ENCODE measurements at regions not wholly inside any gene's neighbourhood (a gene's known extent, or its start where the extent isn't known, plus 50 kb on each side); places are given as distances from the start of the nearest gene placed in this dataset.

DNA sequence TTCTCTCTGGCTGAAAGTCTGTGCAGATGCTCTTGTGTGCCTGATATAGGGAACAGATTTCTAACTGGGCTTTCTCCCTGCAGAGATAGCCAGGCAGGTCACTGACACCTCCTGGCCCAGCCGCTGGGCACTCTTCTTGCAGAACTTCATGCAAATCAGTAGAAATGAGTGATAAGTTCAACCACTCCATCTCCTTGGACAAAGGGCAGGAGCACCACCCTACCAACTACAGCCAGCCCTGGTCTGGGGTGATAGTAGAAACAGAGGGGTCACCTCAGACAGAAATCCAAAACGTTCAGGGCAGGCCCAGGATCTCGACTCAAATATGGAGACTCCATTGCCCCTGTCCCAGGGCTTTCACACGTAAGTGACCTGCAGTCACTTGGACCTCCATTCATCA, 917.8 kb upstream of the ZNF722 start:
- DNase-seq (ENCODE audit: extremely low spot score) = no peak
- CTCF ChIA-PET = no interaction called here
- POLR2A ChIA-PET = no interaction called here
- TF ChIP-seq, protein P1, sequence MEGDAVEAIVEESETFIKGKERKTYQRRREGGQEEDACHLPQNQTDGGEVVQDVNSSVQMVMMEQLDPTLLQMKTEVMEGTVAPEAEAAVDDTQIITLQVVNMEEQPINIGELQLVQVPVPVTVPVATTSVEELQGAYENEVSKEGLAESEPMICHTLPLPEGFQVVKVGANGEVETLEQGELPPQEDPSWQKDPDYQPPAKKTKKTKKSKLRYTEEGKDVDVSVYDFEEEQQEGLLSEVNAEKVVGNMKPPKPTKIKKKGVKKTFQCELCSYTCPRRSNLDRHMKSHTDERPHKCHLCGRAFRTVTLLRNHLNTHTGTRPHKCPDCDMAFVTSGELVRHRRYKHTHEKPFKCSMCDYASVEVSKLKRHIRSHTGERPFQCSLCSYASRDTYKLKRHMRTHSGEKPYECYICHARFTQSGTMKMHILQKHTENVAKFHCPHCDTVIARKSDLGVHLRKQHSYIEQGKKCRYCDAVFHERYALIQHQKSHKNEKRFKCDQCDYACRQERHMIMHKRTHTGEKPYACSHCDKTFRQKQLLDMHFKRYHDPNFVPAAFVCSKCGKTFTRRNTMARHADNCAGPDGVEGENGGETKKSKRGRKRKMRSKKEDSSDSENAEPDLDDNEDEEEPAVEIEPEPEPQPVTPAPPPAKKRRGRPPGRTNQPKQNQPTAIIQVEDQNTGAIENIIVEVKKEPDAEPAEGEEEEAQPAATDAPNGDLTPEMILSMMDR (IDR thresholded peaks at IDR 0.05; ENCODE audit: control extremely low read depth, extremely low read depth, low read depth, missing control alignments) = no peak

DNA sequence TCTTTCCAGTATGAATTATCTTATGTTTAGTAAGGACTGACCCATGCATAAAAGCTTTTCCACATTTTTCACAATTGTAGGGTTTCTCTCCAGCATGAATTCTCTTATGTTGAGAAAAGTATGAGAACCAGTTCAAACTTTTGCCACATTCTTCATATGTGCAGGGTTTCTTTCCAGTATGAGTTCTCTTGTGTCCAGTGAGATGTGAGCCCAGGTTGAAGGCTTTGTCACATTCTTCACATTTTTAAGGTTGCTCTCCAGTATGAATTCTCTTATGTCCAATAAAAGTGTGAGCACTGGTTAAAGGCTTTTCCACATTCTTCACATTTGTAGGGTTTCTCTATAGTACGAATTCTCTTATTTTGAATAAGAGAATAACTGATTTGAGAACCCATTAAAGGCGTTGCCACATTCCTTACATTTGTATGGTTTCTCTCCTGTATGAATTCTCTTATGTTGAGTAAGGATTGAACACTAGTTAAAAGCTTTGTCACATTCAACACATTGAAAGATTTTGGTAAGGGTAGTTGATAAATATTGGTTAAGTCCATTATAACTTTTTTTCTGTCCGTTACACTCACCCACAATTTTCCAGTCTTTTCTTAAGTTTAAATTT, 911.0 kb upstream of the ZNF722 start:
- TF ChIP-seq, protein P1 (IDR thresholded peaks at IDR 0.05; ENCODE audit: control extremely low read depth, extremely low read depth, low read depth, missing control alignments) = no peak
- ChIA-PET CTCF (no interaction called here), POLR2A (no interaction called here)
- no peak for DNase-seq (ENCODE audit: extremely low spot score)

DNA sequence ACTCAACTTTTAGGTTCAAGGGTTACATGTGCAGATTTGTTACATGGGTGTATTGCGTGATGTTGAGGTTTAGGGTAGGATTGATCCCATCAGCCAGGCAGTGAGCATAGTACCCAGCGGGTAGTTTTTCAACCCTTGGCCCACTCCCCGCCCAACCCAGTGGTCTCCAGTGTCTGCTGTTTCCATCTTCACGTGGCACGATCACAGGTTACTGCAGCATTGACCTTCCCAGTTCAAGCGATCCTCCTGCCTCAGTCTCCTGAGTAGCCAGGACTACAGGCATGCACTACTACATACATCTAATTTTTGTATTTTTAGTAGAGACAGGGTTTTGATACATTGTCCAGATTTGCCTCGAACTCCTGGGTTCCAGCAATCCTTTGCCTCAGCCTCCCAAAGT, 905.7 kb upstream of the ZNF722 start:
- CTCF ChIA-PET = no interaction called here
- POLR2A ChIA-PET = no interaction called here
- no peak for DNase-seq (ENCODE audit: extremely low spot score)
- TF ChIP-seq, protein P1 (IDR thresholded peaks at IDR 0.05; ENCODE audit: control extremely low read depth, extremely low read depth, low read depth, missing control alignments) = no peak

DNA sequence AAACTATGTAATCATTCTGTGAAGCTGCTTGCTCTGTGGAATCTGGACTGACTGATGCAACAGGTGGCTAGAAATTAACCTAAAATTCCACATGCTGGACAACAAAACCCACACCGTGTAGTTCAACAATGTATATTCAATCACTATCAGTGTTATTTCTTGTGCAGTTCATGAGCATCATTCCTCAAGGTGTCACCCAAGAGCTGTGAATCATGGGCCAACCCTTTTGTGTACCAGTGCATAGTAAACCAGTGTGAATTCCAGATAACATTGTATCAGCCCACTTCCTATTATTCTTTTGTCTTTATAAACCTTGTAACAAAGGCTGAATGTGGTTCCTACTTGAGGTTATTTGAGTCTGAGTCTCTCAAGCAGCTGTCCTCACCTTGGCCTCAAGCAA, 905.2 kb upstream of the ZNF722 start:
- TF ChIP-seq, protein P1 (IDR thresholded peaks at IDR 0.05; ENCODE audit: control extremely low read depth, extremely low read depth, low read depth, missing control alignments) = no peak
- ChIA-PET POLR2A (no interaction called here), CTCF (no interaction called here)
- DNase-seq (ENCODE audit: extremely low spot score) = no peak

DNA sequence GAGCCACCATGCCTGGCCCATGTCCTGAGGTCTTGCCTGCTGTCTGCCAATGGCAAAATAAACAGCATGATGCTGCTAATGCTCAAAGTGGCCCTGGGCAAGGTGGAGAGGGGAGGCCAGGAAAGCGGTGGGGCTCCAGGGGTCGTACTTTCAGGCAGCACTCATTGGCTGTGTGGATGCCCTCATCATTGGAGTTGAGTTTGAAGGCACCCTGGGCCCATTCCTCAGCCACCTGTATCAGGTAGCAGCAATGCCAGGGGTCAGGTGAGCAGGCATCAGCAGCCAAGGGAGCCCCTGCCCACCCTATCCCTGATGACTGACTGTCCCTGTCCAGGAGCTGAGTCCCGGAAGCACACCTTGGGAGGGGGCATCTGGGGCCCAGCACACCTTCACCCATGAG, 902.5 kb upstream of the ZNF722 start:
- CTCF ChIA-PET = no interaction called here
- POLR2A ChIA-PET = no interaction called here

DNA sequence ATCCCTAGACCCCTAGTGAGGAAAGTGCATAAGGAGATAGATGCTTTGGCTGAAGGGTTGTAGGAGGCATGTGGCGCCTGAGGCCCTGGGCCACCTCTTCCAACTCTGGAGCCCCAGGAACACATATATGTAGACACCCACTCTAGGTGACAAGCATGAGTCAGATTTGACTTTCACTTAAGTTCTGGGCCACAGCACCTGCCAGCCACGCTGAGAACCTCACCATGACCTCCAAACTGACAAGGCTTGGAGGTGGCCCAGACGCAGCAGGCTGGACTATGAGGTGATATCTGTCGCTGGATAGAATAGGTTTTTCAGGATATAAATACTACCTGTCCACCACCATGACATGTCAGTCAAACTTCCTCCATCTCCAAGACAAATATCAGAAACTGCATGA, 894.0 kb upstream of the ZNF722 start:
- POLR2A ChIA-PET = no interaction called here
- no peak for DNase-seq (ENCODE audit: extremely low spot score)
- CTCF ChIA-PET = no interaction called here
- TF ChIP-seq, protein P1 (IDR thresholded peaks at IDR 0.05; ENCODE audit: control extremely low read depth, extremely low read depth, low read depth, missing control alignments) = no peak

More for the DNA sequence above, 902.5 kb upstream of the ZNF722 start:
- TF ChIP-seq, protein P1 (IDR thresholded peaks at IDR 0.05; ENCODE audit: control extremely low read depth, extremely low read depth, low read depth, missing control alignments) = no peak
- no peak for DNase-seq (ENCODE audit: extremely low spot score)

DNA sequence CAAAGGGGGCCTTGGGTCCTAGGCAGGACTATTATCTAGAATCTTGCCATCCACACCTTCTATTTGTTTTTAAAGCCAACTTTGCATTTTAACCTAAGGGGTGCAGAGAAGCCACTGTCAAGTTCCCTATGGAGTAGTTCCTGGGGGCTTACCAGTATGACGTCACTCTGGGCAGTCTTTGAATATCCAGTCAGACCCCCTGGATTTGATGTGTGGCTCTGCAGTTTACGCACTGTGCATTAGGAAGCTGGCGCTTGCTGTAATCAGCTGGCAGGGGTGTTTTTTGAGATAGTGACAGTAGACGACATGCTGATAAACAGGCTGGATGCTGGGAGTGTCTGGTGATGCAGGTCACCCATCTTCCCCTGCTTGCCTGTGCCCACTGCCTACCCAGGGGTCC, 892.7 kb upstream of the ZNF722 start:
- TF ChIP-seq, protein P1 (IDR thresholded peaks at IDR 0.05; ENCODE audit: control extremely low read depth, extremely low read depth, low read depth, missing control alignments) = no peak
- ChIA-PET POLR2A (no interaction called here), CTCF (interaction anchor here (1.0 kb wide), 1 partner anchor 9 kb away, joined by 3 read pairs; no protein-coding TSS in a partner anchor)
- DNase-seq (ENCODE audit: extremely low spot score) = no peak

All from GM10248 (cell line).